GM23248 (cell line): ENCODE measurements at regions not wholly inside any gene's neighbourhood (a gene's known extent, or its start where the extent isn't known, plus 50 kb on each side); places are given as distances from the start of the nearest gene placed in this dataset.

Experiments used
- EZH2 ChIP-seq: fragments of 200-600 bp; sonication (generic); IDR thresholded peaks from 2 replicates; pipeline ENCODE4 v1.6.1; 2018; ENCODE audit warnings: antibody characterized with exemption, mild to moderate bottlenecking; ENCODE audit not compliant: insufficient read depth, poor library complexity, severe bottlenecking
- EZH2phosphoT487 ChIP-seq: fragments of 200-600 bp; sonication (generic); IDR thresholded peaks from 2 replicates; pipeline ENCODE4 v1.6.1; 2018; ENCODE audit warnings: antibody characterized with exemption, moderate library complexity, mild to moderate bottlenecking, low read depth; ENCODE audit not compliant: insufficient read depth

- TF ChIP-seq EZH2phosphoT487 (no peak), EZH2 (no peak)
Measured at GRCh38 chr22:44403166-44403565, 90.4 kb upstream of the SHISAL1 start.
